Prostate gland (tissue), 2 donors: ENCODE measurements at regions not wholly inside any gene's neighbourhood (a gene's known extent, or its start where the extent isn't known, plus 50 kb on each side); places are given as distances from the start of the nearest gene placed in this dataset.

Experiments
- DNase-seq: peaks from one replicate; pipeline ENCODE4 v3.0.0-alpha.2; 2019; ENCODE audit warnings: low spot score
- H3K27ac ChIP-seq, 2 donors: fragments of 200-600 bp; sonication (generic); 2 replicates each; pipeline ENCODE4 v1.5.1; 2017 to 2019
- H3K27me3 ChIP-seq: fragments of 200-600 bp; sonication (generic); replicated peaks from 2 replicates; pipeline ENCODE4 v1.5.1; 2019; ENCODE audit not compliant: insufficient read depth
- H3K36me3 ChIP-seq, 2 donors: fragments of 200-600 bp; sonication (generic); 1 replicate in 1 of 2; 2 replicates in 1 of 2; pipeline versions ENCODE4 v1.5.1 to v1.8.1; 2017 to 2019
- H3K4me1 ChIP-seq: fragments of 200-600 bp; sonication (generic); replicated peaks from 2 replicates; pipeline ENCODE4 v1.5.1; 2019
- H3K4me3 ChIP-seq, 2 donors: fragments of 200-600 bp; sonication (generic); 2 replicates each; pipeline ENCODE4 v1.5.1; 2017 to 2019
- H3K9me3 ChIP-seq: fragments of 200-600 bp; sonication (generic); 2 replicates; pipeline ENCODE4 v1.5.1; 2017
- CTCF ChIP-seq, 4 experiments: fragments of 200-600 bp in 2 of 4; fragments of 450-650 bp in 2 of 4; sonication (generic) in 2 of 4; IDR thresholded peaks; 1 replicate in 3 of 4; 2 replicates in 1 of 4; pipeline ENCODE4 v1.5.1; 2016 to 2019; ENCODE audit warnings: antibody characterized with exemption in 4 of 4, mild to moderate bottlenecking in 2 of 4, moderate library complexity in 2 of 4
- POLR2A ChIP-seq: fragments of 450-650 bp; IDR thresholded peaks from one replicate; pipeline ENCODE4 v1.6.1; 2016; ENCODE audit warnings: antibody characterized with exemption, mild to moderate bottlenecking
- POLR2AphosphoS5 ChIP-seq: sonication (generic); formaldehyde crosslinking; IDR thresholded peaks from one replicate; pipeline ENCODE4 v1.6.1; 2017; ENCODE audit warnings: antibody characterized with exemption
- WGBS: methylation state at CpG from one replicate; pipeline ENCODE4 v1.1.5; 2018; 5-methylcytosine and 5-hydroxymethylcytosine counted together
- intact Hi-C: fragments of 100-400 bp; cut with DNase I; formaldehyde crosslinking; loops from one replicate; pipeline ENCODE4 v1.14.2; 2022

GRCh38 chr11:112801025-112801816, 160.0 kb upstream of the NCAM1 start:
- no peaks in the 10 kb centered on the region for H3K4me1 ChIP-seq
- H3K36me3 ChIP-seq: no peaks in the 10 kb centered on the region
- no peak overlapping the region for H3K27ac ChIP-seq
- 93% methylated on average over 11 of the region's 11 CpGs for WGBS
- no peak for DNase-seq
- no peaks in the 10 kb centered on the region for H3K27me3 ChIP-seq
- no peaks in the 10 kb centered on the region for H3K9me3 ChIP-seq
- intact Hi-C loops: no loop called here
- no peak for TF ChIP-seq POLR2AphosphoS5
- no peak overlapping the region for H3K4me3 ChIP-seq

- no peak for DNase-seq
- Histone ChIP-seq H3K27ac (no peak overlapping the region), H3K4me3 (no peak overlapping the region), H3K27me3 (no peaks in the 10 kb centered on the region), H3K9me3 (no peaks in the 10 kb centered on the region), H3K4me1 (no peaks in the 10 kb centered on the region), H3K36me3 (no peaks in the 10 kb centered on the region)
- intact Hi-C loops: no loop called here
- WGBS: 77% methylated on average over 5 of the region's 5 CpGs
- TF ChIP-seq CTCF (IDR thresholded peaks at IDR 0.05) (no peak), POLR2AphosphoS5 (no peak), POLR2A (no peak)
Observed at GRCh38 chr11:112801817-112802088, 159.5 kb upstream of the NCAM1 start.

- no peak for DNase-seq
- Histone ChIP-seq H3K36me3 (no peaks in the 10 kb centered on the region), H3K27ac (no peak overlapping the region), H3K4me1 (no peaks in the 10 kb centered on the region), H3K27me3 (no peaks in the 10 kb centered on the region), H3K4me3 (no peak overlapping the region), H3K9me3 (no peaks in the 10 kb centered on the region)
- TF ChIP-seq POLR2AphosphoS5 (no peak), CTCF (IDR thresholded peaks at IDR 0.05) (no peak), POLR2A (no peak)
- WGBS: 15% methylated on average over 3 of the region's 3 CpGs
- intact Hi-C loops: no loop called here
Observed at GRCh38 chr11:112805658-112806057, 155.6 kb upstream of the NCAM1 start.

- H3K36me3 ChIP-seq: no peaks in the 10 kb centered on the region
- H3K9me3 ChIP-seq: no peaks in the 10 kb centered on the region
- intact Hi-C loops: no loop called here
- no peaks in the 10 kb centered on the region for H3K4me1 ChIP-seq
- TF ChIP-seq POLR2AphosphoS5 (no peak), POLR2A (no peak), CTCF (IDR thresholded peaks at IDR 0.05) (no peak)
- H3K4me3 ChIP-seq: no peak overlapping the region
- H3K27me3 ChIP-seq: no peaks in the 10 kb centered on the region
- no peak overlapping the region for H3K27ac ChIP-seq
- no peak for DNase-seq
Observed at GRCh38 chr11:112806256-112806655, 155.0 kb upstream of the NCAM1 start.

- Histone ChIP-seq H3K4me3 (no peak overlapping the region), H3K27ac (no peak overlapping the region), H3K9me3 (no peaks in the 10 kb centered on the region), H3K27me3 (no peaks in the 10 kb centered on the region), H3K4me1 (no peaks in the 10 kb centered on the region), H3K36me3 (no peaks in the 10 kb centered on the region)
- WGBS: 49% methylated on average over 3 of the region's 3 CpGs
- intact Hi-C loops: no loop called here
- no peak for TF ChIP-seq POLR2A
- no peak for TF ChIP-seq POLR2AphosphoS5
- no peak for TF ChIP-seq CTCF (IDR thresholded peaks at IDR 0.05)
- DNase-seq: no peak
Observed at GRCh38 chr11:112806876-112807275, 154.3 kb upstream of the NCAM1 start.
